H1 (cell line): ENCODE measurements at regions not wholly inside any gene's neighbourhood (a gene's known extent, or its start where the extent isn't known, plus 50 kb on each side); places are given as distances from the start of the nearest gene placed in this dataset.

ENCODE experiments used
- SIRT6 ChIP-seq: IDR thresholded peaks from one replicate; pipeline ENCODE4 v1.7.1; 2012; ENCODE audit warnings: low read length, inconsistent platforms
- SP1 ChIP-seq: IDR thresholded peaks from 2 replicates; pipeline ENCODE4 v1.6.1; 2011; ENCODE audit warnings: low read depth, low read length

DNA sequence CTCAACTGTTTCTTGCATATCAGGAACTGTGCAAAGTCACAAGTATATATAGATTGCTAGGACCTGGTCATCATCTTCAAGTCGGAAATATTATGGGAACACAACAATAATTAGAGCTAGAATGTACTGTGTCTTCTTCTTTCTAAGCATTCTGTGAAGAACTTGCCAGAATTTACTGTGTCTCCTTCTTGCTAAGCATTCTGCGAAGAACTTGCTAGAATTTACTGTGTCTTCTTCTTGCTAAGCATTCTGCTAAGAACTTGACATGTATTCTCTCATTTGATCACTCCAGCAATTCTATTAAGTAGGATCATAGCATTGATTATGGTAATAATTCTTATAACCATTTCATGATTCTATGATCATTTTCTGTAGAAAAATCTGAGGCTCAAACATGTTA is 231.7 kb downstream of the FOXL1 start (continued):
- TF ChIP-seq SP1, result no peak
- no peak for TF ChIP-seq SIRT6
- TF ChIP-seq, all 59 proteins: peak for 0
